OCI-LY1 (cell line): ENCODE measurements at regions not wholly inside any gene's neighbourhood (a gene's known extent, or its start where the extent isn't known, plus 50 kb on each side); places are given as distances from the start of the nearest gene placed in this dataset.

Experiments
- H2AFZ ChIP-seq: fragments of 200-600 bp; sonication (generic), shearing (Covaris generic); 2 replicates; pipeline ENCODE4 v1.6.0; 2014; ENCODE audit warnings: antibody characterized with exemption, mild to moderate bottlenecking, low read length
- H3F3A ChIP-seq: fragments of 200-600 bp; sonication (generic), shearing (Covaris generic); 2 replicates; pipeline ENCODE4 v1.6.0; 2014; ENCODE audit warnings: mild to moderate bottlenecking, antibody characterized with exemption, low read length, moderate library complexity; ENCODE audit not compliant: insufficient read depth
- H3K27ac ChIP-seq: fragments of 200-600 bp; sonication (generic); 2 replicates; pipeline ENCODE4 v1.5.1; 2014; ENCODE audit warnings: low read length, mixed run types, mild to moderate bottlenecking, low read depth; ENCODE audit not compliant: poor library complexity, severe bottlenecking
- H3K27me3 ChIP-seq: fragments of 200-600 bp; sonication (generic); 2 replicates; pipeline ENCODE4 v1.6.0; 2014; ENCODE audit warnings: antibody characterized with exemption, mild to moderate bottlenecking, low read length, moderate library complexity; ENCODE audit not compliant: insufficient read depth
- H3K36me3 ChIP-seq: fragments of 200-600 bp; sonication (generic); 2 replicates; pipeline ENCODE4 v1.6.1; 2014; ENCODE audit warnings: mild to moderate bottlenecking, antibody characterized with exemption, low read length, moderate library complexity, mixed read lengths; ENCODE audit not compliant: insufficient read depth
- H3K4me1 ChIP-seq: fragments of 200-600 bp; sonication (generic); 2 replicates; pipeline ENCODE4 v1.5.1; 2014; ENCODE audit warnings: mild to moderate bottlenecking, low read length, moderate library complexity; ENCODE audit not compliant: insufficient read depth, severe bottlenecking
- H3K4me2 ChIP-seq: fragments of 200-600 bp; sonication (generic), shearing (Covaris generic); 2 replicates; pipeline ENCODE4 v1.6.1; 2014; ENCODE audit warnings: low read length
- H3K4me3 ChIP-seq: fragments of 200-600 bp; sonication (generic); 2 replicates; pipeline ENCODE4 v1.5.1; 2014; ENCODE audit warnings: low read length, low read depth, mild to moderate bottlenecking, mixed read lengths; ENCODE audit not compliant: poor library complexity, severe bottlenecking
- H3K79me2 ChIP-seq: fragments of 200-600 bp; shearing (Covaris generic); 2 replicates; pipeline ENCODE4 v1.6.1; 2016; ENCODE audit warnings: mixed run types, low read length, mixed read lengths; ENCODE audit not compliant: insufficient read depth
- H3K9ac ChIP-seq: fragments of 200-600 bp; sonication (generic), shearing (Covaris generic); 2 replicates; pipeline ENCODE4 v1.6.1; 2014; ENCODE audit warnings: mild to moderate bottlenecking, low read length, mixed read lengths
- H3K9me2 ChIP-seq: fragments of 200-600 bp; sonication (generic), shearing (Covaris generic); 2 replicates; pipeline ENCODE4 v1.6.1; 2014; ENCODE audit warnings: low read depth, mild to moderate bottlenecking, low read length, mixed read lengths
- H3K9me3 ChIP-seq: fragments of 200-600 bp; shearing (Covaris generic); 2 replicates; pipeline ENCODE4 v1.6.1; 2014; ENCODE audit warnings: low read length, mixed read lengths
- H4K20me1 ChIP-seq: fragments of 200-600 bp; sonication (generic), shearing (Covaris generic); 2 replicates; pipeline ENCODE4 v1.6.0; 2016; ENCODE audit warnings: mild to moderate bottlenecking, low read length; ENCODE audit not compliant: insufficient read depth
- CTCF ChIP-seq: fragments of 200-600 bp; sonication (generic), shearing (Covaris generic); IDR thresholded peaks from 2 replicates; pipeline ENCODE4 v1.5.1; 2017; ENCODE audit warnings: mild to moderate bottlenecking, antibody characterized with exemption, low read length, moderate library complexity, mixed read lengths
- EZH2 ChIP-seq: fragments of 200-600 bp; sonication (generic), shearing (Covaris generic); IDR thresholded peaks from 2 replicates; pipeline ENCODE4 v1.8.0; 2017; ENCODE audit warnings: borderline replicate concordance, mixed run types, mild to moderate bottlenecking, antibody characterized with exemption, low read length, moderate library complexity, mixed read lengths

- Histone ChIP-seq H4K20me1 (no peaks in the 10 kb centered on the region), H3K4me1 (no peaks in the 10 kb centered on the region), H3K79me2 (no peaks in the 10 kb centered on the region), H3K36me3 (no peaks in the 10 kb centered on the region), H3K4me2 (no peak overlapping the region), H3K27ac (no peak overlapping the region), H3F3A (no peaks in the 10 kb centered on the region), H2AFZ (no peak overlapping the region), H3K27me3 (no peaks in the 10 kb centered on the region), H3K9me2 (no peaks in the 10 kb centered on the region), H3K4me3 (no peak overlapping the region), H3K9me3 (no peaks in the 10 kb centered on the region), H3K9ac (no peak overlapping the region)
- TF ChIP-seq EZH2 (no peak), CTCF (peak; percentile 43; the same call in 1 of the 2 replicates)
Observed at GRCh38 chr15:62782071-62782841, 260.3 kb upstream of the TPM1 start.

- no peaks in the 10 kb centered on the region for H4K20me1 ChIP-seq
- H3K4me2 ChIP-seq, result no peak overlapping the region
- no peak overlapping the region for H2AFZ ChIP-seq
- TF ChIP-seq EZH2 (no peak), CTCF (no peak)
- H3K9me2 ChIP-seq, result no peaks in the 10 kb centered on the region
- no peak overlapping the region for H3K4me3 ChIP-seq
- H3K9ac ChIP-seq, result no peak overlapping the region
- no peak overlapping the region for H3K27ac ChIP-seq
- no peaks in the 10 kb centered on the region for H3K4me1 ChIP-seq
- H3K79me2 ChIP-seq, result no peaks in the 10 kb centered on the region
- no peaks in the 10 kb centered on the region for H3K36me3 ChIP-seq
- H3K27me3 ChIP-seq, result no peaks in the 10 kb centered on the region
- no peaks in the 10 kb centered on the region for H3F3A ChIP-seq
- H3K9me3 ChIP-seq, result no peaks in the 10 kb centered on the region
Observed at GRCh38 chr15:62782896-62783295, 259.7 kb upstream of the TPM1 start.

GRCh38 chr15:62783303-62783957 is 259.1 kb upstream of the TPM1 start:
- no peak overlapping the region for H2AFZ ChIP-seq
- no peaks in the 10 kb centered on the region for H3K27me3 ChIP-seq
- no peaks in the 10 kb centered on the region for H3K36me3 ChIP-seq
- no peak overlapping the region for H3K27ac ChIP-seq
- no peaks in the 10 kb centered on the region for H3K9me2 ChIP-seq
- H3K4me2 ChIP-seq, result no peak overlapping the region
- H3K9ac ChIP-seq, result no peak overlapping the region
- no peaks in the 10 kb centered on the region for H4K20me1 ChIP-seq
- no peak overlapping the region for H3K4me3 ChIP-seq
- H3F3A ChIP-seq, result no peaks in the 10 kb centered on the region
- H3K79me2 ChIP-seq, result no peaks in the 10 kb centered on the region
- H3K4me1 ChIP-seq, result no peaks in the 10 kb centered on the region
- TF ChIP-seq EZH2, result no peak
- TF ChIP-seq CTCF, result no peak
- H3K9me3 ChIP-seq, result no peaks in the 10 kb centered on the region
